Stimulated activated CD4-positive, alpha-beta T cell treated with anti-CD3 and anti-CD28 coated beads, TNF-alpha, amount 100 ng/mL, for 24 hours (primary cell): ENCODE measurements at regions not wholly inside any gene's neighbourhood (a gene's known extent, or its start where the extent isn't known, plus 50 kb on each side); places are given as distances from the start of the nearest gene placed in this dataset.

Experiments
- DNase-seq, 3 experiments: peaks; one replicate each; pipeline ENCODE4 v3.0.0-alpha.2; 2020; ENCODE audit warnings: low read depth in 3 of 3

GRCh38 chr9:88326936-88327335, 61.3 kb upstream of the SPIN1 start:
- DNase-seq, result no peak

GRCh38 chr9:88326015-88326414, 62.2 kb upstream of the SPIN1 start:
- DNase-seq, result no peak

- peak in 1 of 3 experiments; percentile 22 for DNase-seq
Observed at GRCh38 chr9:88322906-88323566, 65.2 kb upstream of the SPIN1 start.

GRCh38 chr9:88321764-88322163, 66.5 kb upstream of the SPIN1 start:
- no peak for DNase-seq

- DNase-seq, result no peak
Observed at GRCh38 chr9:88320748-88321415, 67.4 kb upstream of the SPIN1 start.

- DNase-seq, result no peak
Observed at GRCh38 chr9:88319936-88320747, 68.1 kb upstream of the SPIN1 start.

- DNase-seq, result peak in 2 of 3 experiments; percentile 38 to 61
Observed at GRCh38 chr9:88313364-88314220, 74.7 kb upstream of the SPIN1 start.

- DNase-seq, result peak in 1 of 3 experiments; percentile 14
Observed at GRCh38 chr9:88312517-88313103, 75.6 kb upstream of the SPIN1 start.

- DNase-seq, result no peak
Observed at GRCh38 chr9:88312045-88312444, 76.2 kb upstream of the SPIN1 start.

- DNase-seq, result no peak
Observed at GRCh38 chr9:88310310-88310980, 77.8 kb upstream of the SPIN1 start.

GRCh38 chr9:88308831-88309560, 79.2 kb upstream of the SPIN1 start:
- no peak for DNase-seq

- no peak for DNase-seq
Observed at GRCh38 chr9:88307136-88307535, 81.1 kb upstream of the SPIN1 start.

- DNase-seq, result peak; percentile 3 to 52 (median 16)
Observed at GRCh38 chr9:88303721-88304451, 84.4 kb upstream of the SPIN1 start.

- no peak for DNase-seq
Observed at GRCh38 chr9:88302579-88303324, 85.5 kb upstream of the SPIN1 start.

- no peak for DNase-seq
Observed at GRCh38 chr9:88300556-88300955, 87.7 kb upstream of the SPIN1 start.

GRCh38 chr9:88291856-88292255, 96.4 kb upstream of the SPIN1 start:
- DNase-seq, result no peak

- DNase-seq, result no peak
Observed at GRCh38 chr9:88291056-88291455, 97.2 kb upstream of the SPIN1 start.

- no peak for DNase-seq
Observed at GRCh38 chr9:88289532-88289931, 98.7 kb upstream of the SPIN1 start.

GRCh38 chr9:88287972-88288371, 100.3 kb upstream of the SPIN1 start:
- no peak for DNase-seq
